SU-DHL-6 (cell line): ENCODE measurements at regions not wholly inside any gene's neighbourhood (a gene's known extent, or its start where the extent isn't known, plus 50 kb on each side); places are given as distances from the start of the nearest gene placed in this dataset.

Source experiments
- CTCF ChIP-seq: fragments of 200-600 bp; sonication (generic); IDR thresholded peaks from one replicate; pipeline ENCODE4 v1.5.1; 2017; ENCODE audit warnings: antibody characterized with exemption, mild to moderate bottlenecking, low read length, moderate library complexity; ENCODE audit not compliant: insufficient read depth, poor library complexity, severe bottlenecking
- EZH2phosphoT487 ChIP-seq: fragments of 200-600 bp; sonication (generic), shearing (Covaris generic); conservative IDR thresholded peaks from 2 replicates; pipeline ENCODE4 v1.6.1; 2018; ENCODE audit warnings: mild to moderate bottlenecking, antibody characterized with exemption, low read length, moderate library complexity, mixed read lengths

- TF ChIP-seq CTCF (no peak), EZH2phosphoT487 (no peak)
Observed at GRCh38 chr18:10234912-10235660, 219.3 kb upstream of the APCDD1 start.
